ENCODE measurements at regions not wholly inside any gene's neighbourhood (a gene's known extent, or its start where the extent isn't known, plus 50 kb on each side); places are given as distances from the start of the nearest gene placed in this dataset.
"Not testable (repeated sequence)": the region's sequence is repeated elsewhere in the genome, so short reads cannot be mapped to it uniquely, and the experiment has no call there.

DNA sequence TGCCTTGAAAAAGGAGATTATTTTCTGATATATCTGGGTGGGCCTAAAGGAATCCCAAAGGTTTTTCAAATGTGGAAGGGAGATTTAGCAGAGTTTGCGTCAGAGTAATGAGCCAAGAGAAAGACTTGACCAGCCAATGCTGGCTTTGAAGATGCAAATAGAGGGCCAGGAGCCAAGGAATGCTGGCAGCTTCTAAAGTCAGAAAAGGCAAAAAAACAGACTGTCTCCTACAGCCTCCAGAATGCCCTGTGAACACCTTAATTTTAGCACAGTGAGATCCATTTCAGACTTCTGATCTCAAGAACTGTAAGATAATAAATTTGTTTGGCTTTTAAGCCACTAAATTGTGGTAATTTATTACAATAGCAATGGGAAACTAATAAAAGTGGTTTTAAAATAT is 122.6 kb upstream of the FREM1 start:
- FAIRE-seq = no peak

GRCh38 chr9:15021146-15021545 is 110.9 kb upstream of the FREM1 start:
- FAIRE-seq = no peak

DNA sequence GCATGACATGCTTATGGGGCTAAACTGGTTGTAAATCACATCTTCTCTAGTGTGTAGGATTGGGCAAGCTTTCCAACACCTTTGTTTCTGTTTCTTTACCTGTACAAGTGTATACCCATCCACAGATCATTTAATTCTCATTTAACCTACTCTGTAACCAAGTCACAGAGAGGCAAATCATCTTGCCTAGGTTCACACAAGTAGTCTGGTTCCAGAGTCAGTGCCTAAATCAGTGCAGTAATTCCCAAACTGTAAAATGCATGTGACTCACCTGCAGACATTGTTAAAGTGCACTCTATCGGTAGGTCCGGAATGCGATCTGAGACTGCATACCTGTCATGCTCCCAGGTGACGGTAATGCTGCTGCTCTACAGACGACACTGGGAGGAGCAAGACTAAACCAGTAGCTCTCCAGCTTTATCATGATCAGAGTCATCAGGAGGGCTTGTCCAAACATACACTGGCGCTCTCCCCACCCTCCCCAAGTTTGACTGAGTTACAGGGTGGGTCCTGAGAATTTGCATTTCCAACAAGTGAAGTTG is 107.9 kb upstream of the FREM1 start:
- no peak for FAIRE-seq

DNA sequence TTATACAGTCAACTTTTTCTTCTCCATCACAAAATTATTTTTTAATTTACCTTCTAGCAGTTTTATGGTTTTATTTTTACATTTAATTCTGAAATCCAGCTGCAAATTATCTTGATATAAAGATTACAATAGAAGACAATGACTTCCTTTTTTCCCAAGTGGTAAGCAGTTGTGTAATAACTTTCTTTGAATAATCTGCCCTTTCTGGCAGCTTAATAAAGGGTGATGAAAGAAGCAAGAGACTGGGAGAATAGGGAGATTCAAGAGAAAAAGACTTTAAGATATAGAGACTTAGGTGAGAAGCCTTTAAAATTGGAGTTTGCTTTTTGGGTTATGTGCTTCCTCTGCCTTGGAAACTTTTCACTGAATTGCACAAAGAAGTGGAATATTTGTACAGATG is 100.4 kb upstream of the FREM1 start:
- peak; percentile 81 for FAIRE-seq

- FAIRE-seq = no peak
Measured at GRCh38 chr9:15007698-15008097, 97.5 kb upstream of the FREM1 start.

DNA sequence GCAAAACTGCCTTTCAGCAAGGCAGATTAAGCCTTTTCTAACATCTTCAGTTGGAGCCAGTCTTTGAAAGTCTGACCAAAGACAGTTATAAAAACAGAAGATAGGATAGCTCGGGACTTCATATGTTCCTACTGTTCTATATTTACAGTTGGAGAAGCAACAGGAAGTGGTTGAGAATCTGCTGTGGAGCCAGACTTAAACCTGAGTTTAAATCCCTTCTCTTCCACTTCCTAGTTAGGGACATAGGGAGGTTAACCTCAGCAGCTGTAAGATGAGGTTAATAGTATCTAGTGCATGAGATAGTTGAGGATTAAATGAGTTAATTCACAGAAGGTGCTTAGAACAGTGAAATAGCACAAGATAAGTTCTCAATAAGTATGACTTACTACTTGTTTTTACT is 84.5 kb upstream of the FREM1 start:
- no peak for FAIRE-seq

- FAIRE-seq = no peak
Measured at GRCh38 chr9:14993901-14994554, 83.8 kb upstream of the FREM1 start.

DNA sequence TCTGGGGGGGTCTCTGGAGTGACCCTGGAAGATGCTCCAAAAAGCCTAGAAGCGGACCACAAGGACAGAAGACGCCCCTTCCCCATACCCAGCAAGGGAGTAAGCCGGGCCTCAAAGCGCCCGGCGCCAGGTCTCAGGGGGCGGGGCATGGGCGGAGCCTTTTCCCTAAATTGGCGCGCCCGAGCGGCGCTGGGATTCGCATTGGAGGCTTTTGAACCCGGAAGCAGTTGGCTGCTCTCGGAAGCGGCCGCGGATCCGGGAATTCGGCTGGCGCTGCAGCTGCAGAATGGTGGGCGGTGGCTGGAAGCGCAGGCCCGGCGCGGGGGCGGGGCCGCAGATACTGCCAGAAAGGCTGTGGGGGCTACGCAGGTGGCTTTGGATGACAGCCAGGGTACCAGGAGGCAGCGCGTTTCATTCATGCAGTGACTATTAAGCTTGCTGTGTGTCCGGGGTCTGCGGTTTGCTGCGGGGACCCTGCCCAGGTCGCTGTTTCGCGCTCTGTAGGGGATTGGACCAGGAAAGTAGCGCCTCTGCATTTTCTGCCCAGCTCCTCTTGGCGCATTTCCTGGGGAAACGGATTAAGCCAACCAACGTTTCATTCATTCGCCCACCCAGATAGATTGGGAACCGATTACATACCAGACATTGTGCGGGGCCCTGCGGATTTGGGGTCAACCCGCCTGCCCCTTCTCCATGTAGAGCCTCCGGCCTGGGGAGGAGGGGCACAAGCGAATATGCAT is 83.0 kb upstream of the FREM1 start:
- peak; percentile 46 for FAIRE-seq

GRCh38 chr9:14992516-14992915 is 82.3 kb upstream of the FREM1 start:
- FAIRE-seq = no peak

DNA sequence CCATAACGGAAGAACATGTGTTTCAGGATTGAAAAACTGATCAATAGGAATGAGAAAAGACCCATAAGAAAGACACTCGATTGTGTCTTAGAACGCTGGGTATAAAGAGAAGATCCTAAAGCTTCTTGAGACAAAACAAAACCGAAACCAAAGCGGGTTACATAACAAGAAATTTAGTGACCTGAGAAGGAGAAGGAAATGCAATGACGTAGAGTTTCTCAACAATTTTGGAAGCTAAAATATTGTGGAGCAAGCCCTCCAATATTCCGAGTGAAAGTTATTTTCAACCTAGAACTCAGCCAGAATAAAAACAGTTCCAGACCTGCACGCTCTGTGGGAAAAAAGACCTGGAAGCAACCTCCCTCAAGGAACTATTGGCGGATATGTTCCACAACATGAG is 81.9 kb upstream of the FREM1 start:
- FAIRE-seq = no peak

DNA sequence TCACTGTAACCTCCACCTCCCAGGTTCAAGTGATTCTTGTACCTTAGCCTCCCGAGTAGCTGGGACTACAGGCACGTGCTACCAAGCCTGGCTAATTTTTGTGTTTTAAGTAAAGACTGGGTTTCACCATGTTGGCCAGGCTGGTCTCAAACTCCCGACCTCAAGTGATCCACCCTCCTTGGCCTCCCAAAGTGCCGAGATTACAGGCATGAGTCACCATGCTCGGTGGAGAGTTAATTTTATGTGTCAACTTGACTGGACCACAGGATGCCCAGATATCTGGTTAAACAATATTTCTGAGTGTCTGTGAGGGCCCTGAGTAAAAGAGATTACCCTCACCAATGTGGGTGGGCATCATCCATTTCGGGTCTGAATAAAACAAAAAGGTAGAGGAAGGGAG is 80.4 kb upstream of the FREM1 start:
- not testable (repeated sequence) for FAIRE-seq

- no peak for FAIRE-seq
Measured at GRCh38 chr9:14989811-14990210, 79.6 kb upstream of the FREM1 start.

- not testable (repeated sequence) for FAIRE-seq
Measured at GRCh38 chr9:14989336-14989735, 79.1 kb upstream of the FREM1 start.

DNA sequence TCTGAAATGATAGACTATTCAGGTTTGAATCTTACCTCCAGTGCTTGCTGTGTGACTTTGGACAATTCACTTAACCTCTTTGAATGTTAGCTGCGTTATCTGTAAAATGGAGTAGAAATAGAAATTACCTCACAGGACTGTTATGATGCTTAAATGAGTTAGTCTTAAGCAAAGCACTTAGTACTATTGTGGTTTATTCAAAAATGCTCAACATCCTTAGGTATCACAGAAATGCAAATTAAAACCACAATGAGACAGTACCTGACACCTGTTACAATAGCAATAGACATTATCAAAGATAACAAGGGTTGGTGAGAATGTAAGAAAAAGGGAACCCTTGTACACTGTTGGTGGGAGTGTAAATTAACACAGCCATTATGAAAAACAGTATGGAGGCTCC is 77.6 kb upstream of the FREM1 start:
- FAIRE-seq = no peak

- no peak for FAIRE-seq
Measured at GRCh38 chr9:14985419-14985818, 75.2 kb upstream of the FREM1 start.

DNA sequence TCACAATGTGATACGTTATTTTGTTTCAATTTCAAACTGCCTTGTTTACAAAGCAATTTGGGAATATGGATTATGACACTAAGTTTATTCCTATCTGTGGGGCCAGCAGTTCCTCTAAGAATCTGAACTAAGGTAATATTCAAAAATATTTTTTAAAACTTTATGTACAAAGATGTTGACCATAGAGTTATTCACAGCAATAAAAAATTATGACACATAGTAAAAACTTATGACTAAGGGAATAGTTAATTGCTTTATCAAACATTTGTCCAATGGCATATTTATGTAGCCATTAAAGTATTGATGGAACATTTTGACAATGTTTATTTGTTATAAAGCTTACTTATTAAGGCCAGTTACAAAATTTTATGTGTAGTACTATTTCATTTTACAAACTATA is 73.4 kb upstream of the FREM1 start:
- FAIRE-seq = no peak

- FAIRE-seq = peak; percentile 87
Measured at GRCh38 chr9:14981291-14981950, 71.2 kb upstream of the FREM1 start.

- no peak for FAIRE-seq
Measured at GRCh38 chr9:14978022-14979000, 68.1 kb upstream of the FREM1 start.

- FAIRE-seq = no peak
Measured at GRCh38 chr9:14967450-14968321, 57.5 kb upstream of the FREM1 start.

GRCh38 chr9:14962193-14962882 is 52.1 kb upstream of the FREM1 start:
- FAIRE-seq = no peak

Measured in endometrium (tissue), 2 donors.